Transverse colon (tissue), 3 donors: ENCODE measurements at regions not wholly inside any gene's neighbourhood (a gene's known extent, or its start where the extent isn't known, plus 50 kb on each side); places are given as distances from the start of the nearest gene placed in this dataset.

Experiments
- POLR2A ChIP-seq: fragments of 450-650 bp; IDR thresholded peaks from one replicate; pipeline ENCODE4 v1.6.1; 2016; ENCODE audit warnings: antibody characterized with exemption, mild to moderate bottlenecking, moderate library complexity
- TF ChIP-seq, protein P1 (sequence below), 5 experiments: fragments of 200-600 bp in 3 of 5; fragments of 450-650 bp in 2 of 5; sonication (generic) in 3 of 5; IDR thresholded peaks; 1 replicate in 2 of 5; 2 replicates in 3 of 5; pipeline ENCODE4 v1.5.1; 2016 to 2017; ENCODE audit warnings: antibody characterized with exemption in 5 of 5, inconsistent platforms in 3 of 5, mild to moderate bottlenecking in 2 of 5, moderate library complexity in 1 of 5

DNA sequence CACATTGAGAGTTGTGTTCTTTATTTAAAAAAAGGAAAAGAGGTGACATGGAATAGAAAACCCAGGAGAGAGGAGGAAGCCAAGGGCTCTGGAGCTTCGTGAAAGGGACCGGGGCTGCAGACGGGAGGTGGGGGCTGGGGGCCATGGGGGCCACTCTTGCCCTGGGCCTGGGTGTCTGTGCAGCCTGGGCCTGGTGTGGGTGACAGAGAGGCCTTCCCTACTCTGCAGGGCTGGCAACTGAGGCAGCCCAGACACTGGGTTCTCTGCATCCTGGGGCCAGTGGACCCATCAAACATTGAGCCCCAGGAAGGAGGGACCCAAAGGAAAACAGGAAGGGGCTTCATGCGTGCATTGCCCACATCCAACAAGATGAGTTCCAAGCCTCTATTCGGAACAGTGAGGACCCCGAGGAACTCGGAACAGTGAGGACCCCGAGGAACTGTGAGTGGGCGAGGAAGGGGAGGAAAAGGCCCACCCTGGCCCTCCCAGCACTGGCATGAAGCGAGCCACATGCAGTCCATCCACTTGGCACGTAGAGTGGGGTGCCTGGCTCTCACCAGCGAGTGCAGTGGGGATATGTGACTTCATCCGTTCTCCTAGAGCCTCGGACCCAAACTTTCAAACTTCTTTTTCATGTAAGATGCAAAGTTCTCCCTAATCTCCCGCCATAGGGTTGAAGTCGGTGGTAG lies 1121.6 kb downstream of the BRD1 start:
- TF ChIP-seq, protein P1, sequence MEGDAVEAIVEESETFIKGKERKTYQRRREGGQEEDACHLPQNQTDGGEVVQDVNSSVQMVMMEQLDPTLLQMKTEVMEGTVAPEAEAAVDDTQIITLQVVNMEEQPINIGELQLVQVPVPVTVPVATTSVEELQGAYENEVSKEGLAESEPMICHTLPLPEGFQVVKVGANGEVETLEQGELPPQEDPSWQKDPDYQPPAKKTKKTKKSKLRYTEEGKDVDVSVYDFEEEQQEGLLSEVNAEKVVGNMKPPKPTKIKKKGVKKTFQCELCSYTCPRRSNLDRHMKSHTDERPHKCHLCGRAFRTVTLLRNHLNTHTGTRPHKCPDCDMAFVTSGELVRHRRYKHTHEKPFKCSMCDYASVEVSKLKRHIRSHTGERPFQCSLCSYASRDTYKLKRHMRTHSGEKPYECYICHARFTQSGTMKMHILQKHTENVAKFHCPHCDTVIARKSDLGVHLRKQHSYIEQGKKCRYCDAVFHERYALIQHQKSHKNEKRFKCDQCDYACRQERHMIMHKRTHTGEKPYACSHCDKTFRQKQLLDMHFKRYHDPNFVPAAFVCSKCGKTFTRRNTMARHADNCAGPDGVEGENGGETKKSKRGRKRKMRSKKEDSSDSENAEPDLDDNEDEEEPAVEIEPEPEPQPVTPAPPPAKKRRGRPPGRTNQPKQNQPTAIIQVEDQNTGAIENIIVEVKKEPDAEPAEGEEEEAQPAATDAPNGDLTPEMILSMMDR (IDR thresholded peaks at IDR 0.05), result no peak
- TF ChIP-seq POLR2A, result no peak
